Naive thymus-derived CD4-positive, alpha-beta T cell (primary cell): ENCODE measurements at regions not wholly inside any gene's neighbourhood (a gene's known extent, or its start where the extent isn't known, plus 50 kb on each side); places are given as distances from the start of the nearest gene placed in this dataset.

Experiments
- ATAC-seq: fragments of 150-1000 bp; cut with Tn5 transposase; 2 replicates; pipeline ENCODE4 v1.10.0; 2021; ENCODE audit warnings: mild to moderate bottlenecking, moderate library complexity
- CTCF ChIA-PET: fragments of 350-600 bp; sonication (Branson Sonifier 250); formaldehyde crosslinking; loops from one replicate; lab custom pipeline; 2021; ENCODE audit warnings: antibody characterized with exemption; lab: Charles Lee
- POLR2A ChIA-PET: fragments of 350-600 bp; sonication (Branson Sonifier 250); formaldehyde crosslinking; loops from one replicate; lab custom pipeline; 2021; ENCODE audit warnings: antibody characterized with exemption, inconsistent platforms; lab: Charles Lee
- DNase-seq, 9 donors: peaks; one replicate each; pipeline versions ENCODE4 v3.0.0 to v3.0.0-alpha.2; 2020 to 2022; ENCODE audit warnings: mixed read lengths in 1 of 9
- H3K27ac ChIP-seq: one replicate; pipeline ENCODE4 v1.7.0; 2013; ENCODE audit warnings: mild to moderate bottlenecking, low read depth, low read length, moderate library complexity
- H3K27me3 ChIP-seq, 2 donors: one replicate each; pipeline ENCODE4 v1.7.0; 2013; ENCODE audit warnings: low read length in 2 of 2, mild to moderate bottlenecking in 2 of 2, moderate library complexity in 2 of 2; ENCODE audit not compliant: control insufficient read depth in 2 of 2, insufficient read depth in 2 of 2
- H3K36me3 ChIP-seq, 3 experiments: 1 replicate in 2 of 3; 2 replicates in 1 of 3; pipeline ENCODE4 v1.7.0; 2013; ENCODE audit warnings: low read length in 3 of 3, mild to moderate bottlenecking in 3 of 3, moderate library complexity in 1 of 3; ENCODE audit not compliant: insufficient read depth in 3 of 3, control insufficient read depth in 2 of 3
- H3K4me1 ChIP-seq, 2 donors: one replicate each; pipeline ENCODE4 v1.7.0; 2013; ENCODE audit warnings: low read length in 2 of 2, mild to moderate bottlenecking in 2 of 2, moderate library complexity in 1 of 2; ENCODE audit not compliant: control insufficient read depth in 2 of 2, insufficient read depth in 2 of 2
- H3K4me3 ChIP-seq: 2 replicates; pipeline ENCODE4 v1.7.0; 2013; ENCODE audit warnings: mild to moderate bottlenecking, low read length
- H3K9me3 ChIP-seq, 3 experiments: 1 replicate in 2 of 3; 2 replicates in 1 of 3; pipeline ENCODE4 v1.7.0; 2013; ENCODE audit warnings: low read length in 3 of 3; ENCODE audit not compliant: control insufficient read depth in 2 of 3
- H3K27ac Mint-ChIP-seq, 9 donors: one replicate each; pipeline ENCODE4 v1.8.0; 2020 to 2022; ENCODE audit warnings: mixed read lengths in 9 of 9, mild to moderate bottlenecking in 8 of 9, moderate library complexity in 5 of 9, inconsistent platforms in 2 of 9
- H3K27me3 Mint-ChIP-seq, 5 donors: one replicate each; pipeline ENCODE4 v1.8.0; 2021 to 2022; ENCODE audit warnings: mixed read lengths in 5 of 5, mild to moderate bottlenecking in 1 of 5
- H3K36me3 Mint-ChIP-seq, 5 donors: one replicate each; pipeline ENCODE4 v1.8.0; 2020 to 2022; ENCODE audit warnings: mixed read lengths in 5 of 5, mild to moderate bottlenecking in 3 of 5, inconsistent platforms in 1 of 5
- H3K4me1 Mint-ChIP-seq, 7 donors: one replicate each; pipeline ENCODE4 v1.8.0; 2020 to 2022; ENCODE audit warnings: mixed read lengths in 7 of 7, mild to moderate bottlenecking in 3 of 7, inconsistent platforms in 1 of 7
- H3K4me3 Mint-ChIP-seq, 10 donors: one replicate each; pipeline ENCODE4 v1.8.0; 2020 to 2022; ENCODE audit warnings: mild to moderate bottlenecking in 10 of 10, mixed read lengths in 10 of 10, moderate library complexity in 6 of 10, inconsistent platforms in 2 of 10
- H3K9me3 Mint-ChIP-seq, 11 donors: one replicate each; pipeline ENCODE4 v1.8.0; 2020 to 2022; ENCODE audit warnings: mixed read lengths in 11 of 11, mild to moderate bottlenecking in 4 of 11, inconsistent platforms in 1 of 11, moderate library complexity in 1 of 11
- intact Hi-C, 2 donors: fragments of 100-400 bp; cut with micrococcal nuclease; formaldehyde crosslinking; loops; one replicate each; pipeline ENCODE4 v1.15.1; 2023

DNA sequence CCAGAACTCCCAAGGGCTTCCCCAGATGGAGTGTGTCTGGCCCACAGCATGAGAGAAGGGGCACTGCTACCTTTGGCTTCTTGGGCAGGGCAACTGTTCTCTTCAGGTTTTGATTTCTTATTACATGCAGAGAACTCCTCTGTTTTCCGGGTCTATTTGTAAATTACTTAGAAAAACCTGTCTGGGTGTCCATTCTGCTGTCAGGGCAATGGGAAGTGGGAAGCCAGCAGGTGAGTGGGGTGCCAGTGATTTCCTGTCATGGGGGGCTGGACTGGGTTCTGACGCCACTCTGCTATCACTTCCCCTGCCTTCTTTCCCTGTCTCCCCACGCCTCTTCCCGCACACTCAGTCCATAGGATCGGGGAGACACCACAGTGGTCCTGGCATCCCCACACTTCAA lies 58.0 kb upstream of the LGALSL start:
- Mint-ChIP-seq H3K4me1 (peaks cover 0 to 2% (median 0%) of the 10 kb centered on the region in 7 donors), H3K27ac (no peak overlapping the region), H3K4me3 (no peak overlapping the region), H3K27me3 (peaks cover 0 to 7% (median 0%) of the 10 kb centered on the region in 5 donors), H3K36me3 (peaks cover 0 to 7% (median 6%) of the 10 kb centered on the region in 5 donors), H3K9me3 (peaks cover 0 to 12% (median 4%) of the 10 kb centered on the region in 11 donors)
- POLR2A ChIA-PET: no interaction called here
- DNase-seq (no peak), ATAC-seq (no peak)
- Histone ChIP-seq H3K27ac (no peak overlapping the region), H3K4me3 (no peak overlapping the region), H3K4me1 (no peaks in the 10 kb centered on the region), H3K9me3 (no peaks in the 10 kb centered on the region), H3K27me3 (no peaks in the 10 kb centered on the region), H3K36me3 (no peaks in the 10 kb centered on the region)
- intact Hi-C loops: no loop called here
- CTCF ChIA-PET: interaction anchor here (0.6 kb wide), 1 partner anchor 711 kb away, joined by 3 read pairs; no protein-coding TSS in a partner anchor

GRCh38 chr2:64396551-64396950 lies 57.4 kb upstream of the LGALSL start:
- H3K27me3 Mint-ChIP-seq: peaks cover 0 to 7% (median 0%) of the 10 kb centered on the region in 5 donors
- intact Hi-C loops: no loop called here

GRCh38 chr2:64398516-64399129 lies 55.3 kb upstream of the LGALSL start:
- no peaks in the 10 kb centered on the region for H3K36me3 Mint-ChIP-seq
- Histone ChIP-seq H3K4me3 (no peak overlapping the region), H3K9me3 (no peaks in the 10 kb centered on the region), H3K27ac (no peak overlapping the region), H3K36me3 (no peaks in the 10 kb centered on the region), H3K4me1 (no peaks in the 10 kb centered on the region), H3K27me3 (no peaks in the 10 kb centered on the region)
- peaks cover 0 to 2% (median 0%) of the 10 kb centered on the region in 7 donors for H3K4me1 Mint-ChIP-seq
- DNase-seq (no peak), ATAC-seq (no peak)
- H3K9me3 Mint-ChIP-seq: peaks cover 0 to 4% (median 0%) of the 10 kb centered on the region in 11 donors
- H3K4me3 Mint-ChIP-seq: no peak overlapping the region
- H3K27ac Mint-ChIP-seq: no peak overlapping the region
- H3K27me3 Mint-ChIP-seq: peaks cover 0 to 7% (median 0%) of the 10 kb centered on the region in 5 donors
- ChIA-PET CTCF (interaction anchor here (1.1 kb wide), 1 partner anchor 168 kb away, joined by 3 read pairs; no protein-coding TSS in a partner anchor), POLR2A (no interaction called here)
- intact Hi-C loops: no loop called here

More at GRCh38 chr2:64396551-64396950, 57.4 kb upstream of the LGALSL start:
- DNase-seq (no peak), ATAC-seq (no peak)
- Histone ChIP-seq H3K36me3 (no peaks in the 10 kb centered on the region), H3K4me3 (no peak overlapping the region), H3K27me3 (no peaks in the 10 kb centered on the region), H3K4me1 (no peaks in the 10 kb centered on the region), H3K9me3 (no peaks in the 10 kb centered on the region), H3K27ac (no peak overlapping the region)
- Mint-ChIP-seq H3K27ac (no peak overlapping the region), H3K4me3 (no peak overlapping the region), H3K4me1 (peaks cover 0 to 2% (median 0%) of the 10 kb centered on the region in 7 donors), H3K36me3 (peaks cover 0 to 4% (median under 1%) of the 10 kb centered on the region in 5 donors), H3K9me3 (peaks cover 0 to 7% (median under 1%) of the 10 kb centered on the region in 11 donors)
- ChIA-PET CTCF (no interaction called here), POLR2A (no interaction called here)

DNA sequence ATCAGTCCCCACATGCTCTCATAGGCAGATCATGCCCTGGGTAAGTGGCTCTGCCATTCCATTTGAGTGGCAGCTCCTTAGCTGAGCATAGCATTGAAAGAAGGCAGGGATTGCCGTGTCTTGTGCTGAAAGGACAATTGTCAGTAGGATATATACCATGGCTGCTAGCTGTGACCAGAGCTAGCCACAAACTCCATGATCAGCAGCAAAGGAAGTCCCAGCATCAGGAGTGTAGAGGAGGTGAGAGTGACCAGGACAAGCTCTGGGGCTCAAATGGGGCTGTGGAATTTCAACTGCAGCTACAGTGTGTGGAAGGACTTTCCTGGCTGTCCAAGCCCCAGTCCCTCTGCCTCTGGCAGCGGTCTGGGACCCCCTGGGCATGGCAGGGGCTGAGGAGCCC lies 54.4 kb upstream of the LGALSL start:
- ATAC-seq (no peak), DNase-seq (no peak)
- ChIA-PET CTCF (no interaction called here), POLR2A (no interaction called here)
- Mint-ChIP-seq H3K9me3 (peaks cover 0 to 2% (median 0%) of the 10 kb centered on the region in 11 donors), H3K36me3 (no peaks in the 10 kb centered on the region), H3K4me1 (peaks cover 0 to 2% (median 0%) of the 10 kb centered on the region in 7 donors), H3K4me3 (no peak overlapping the region), H3K27ac (no peak overlapping the region), H3K27me3 (peaks cover 0 to 7% (median 0%) of the 10 kb centered on the region in 5 donors)
- Histone ChIP-seq H3K4me1 (no peaks in the 10 kb centered on the region), H3K4me3 (no peak overlapping the region), H3K9me3 (no peaks in the 10 kb centered on the region), H3K27ac (no peak overlapping the region), H3K27me3 (no peaks in the 10 kb centered on the region), H3K36me3 (no peaks in the 10 kb centered on the region)
- intact Hi-C loops: no loop called here

GRCh38 chr2:64400105-64400728 lies 53.7 kb upstream of the LGALSL start:
- ChIA-PET POLR2A (no interaction called here), CTCF (no interaction called here)
- intact Hi-C loops: no loop called here
- H3K27ac Mint-ChIP-seq: no peak overlapping the region
- ATAC-seq (no peak), DNase-seq (no peak)
- no peak overlapping the region for H3K27ac ChIP-seq
- no peak overlapping the region for H3K4me3 Mint-ChIP-seq
- H3K4me1 ChIP-seq: no peaks in the 10 kb centered on the region
- H3K4me3 ChIP-seq: no peak overlapping the region
- H3K36me3 ChIP-seq: no peaks in the 10 kb centered on the region
- H3K36me3 Mint-ChIP-seq: no peaks in the 10 kb centered on the region
- no peaks in the 10 kb centered on the region for H3K9me3 ChIP-seq
- H3K27me3 Mint-ChIP-seq: peaks cover 0 to 7% (median 0%) of the 10 kb centered on the region in 5 donors
- H3K9me3 Mint-ChIP-seq: peaks cover 0 to 2% (median 0%) of the 10 kb centered on the region in 11 donors
- peaks cover 0 to 2% (median 0%) of the 10 kb centered on the region in 7 donors for H3K4me1 Mint-ChIP-seq
- no peaks in the 10 kb centered on the region for H3K27me3 ChIP-seq

GRCh38 chr2:64400733-64401528 lies 53.0 kb upstream of the LGALSL start:
- ChIA-PET CTCF (no interaction called here), POLR2A (no interaction called here)
- H3K36me3 ChIP-seq: no peaks in the 10 kb centered on the region
- no peak for ATAC-seq
- H3K4me3 Mint-ChIP-seq: no peak overlapping the region
- H3K9me3 Mint-ChIP-seq: peaks cover 0 to 2% (median 0%) of the 10 kb centered on the region in 11 donors
- H3K27ac Mint-ChIP-seq: no peak overlapping the region
- no peak overlapping the region for H3K27ac ChIP-seq
- no peak for DNase-seq
- H3K4me3 ChIP-seq: no peak overlapping the region
- intact Hi-C loops: no loop called here
- no peaks in the 10 kb centered on the region for H3K36me3 Mint-ChIP-seq
- H3K27me3 Mint-ChIP-seq: peaks cover 0 to 7% (median 0%) of the 10 kb centered on the region in 5 donors
- H3K27me3 ChIP-seq: no peaks in the 10 kb centered on the region
- H3K9me3 ChIP-seq: no peaks in the 10 kb centered on the region
- no peaks in the 10 kb centered on the region for H3K4me1 ChIP-seq
- H3K4me1 Mint-ChIP-seq: peaks cover 0 to 3% (median 0%) of the 10 kb centered on the region in 7 donors
